ENCODE measurements at regions not wholly inside any gene's neighbourhood (a gene's known extent, or its start where the extent isn't known, plus 50 kb on each side); places are given as distances from the start of the nearest gene placed in this dataset.

GRCh38 chr5:38115318-38115827, 143.0 kb upstream of the EGFLAM start:
- Histone ChIP-seq H3K4me3 (ENCODE audit: low read depth in 1 of 2, low read length in 2 of 2) (no peak overlapping the region), H3K27me3 (ENCODE audit: control insufficient read depth in 1 of 2, insufficient read depth in 2 of 2, low read length in 2 of 2) (no peaks in the 10 kb centered on the region), H3K27ac (ENCODE audit: low read depth, low read length) (no peak overlapping the region), H3K9ac (ENCODE audit: low read length) (no peak overlapping the region), H3K9me3 (ENCODE audit: low read length) (no peaks in the 10 kb centered on the region), H3K4me1 (ENCODE audit: insufficient read depth, low read length) (no peaks in the 10 kb centered on the region), H3K36me3 (ENCODE audit: insufficient read depth, low read length) (no peaks in the 10 kb centered on the region)

- Histone ChIP-seq H3K27ac (ENCODE audit: low read depth, low read length) (no peak overlapping the region), H3K27me3 (ENCODE audit: control insufficient read depth in 1 of 2, insufficient read depth in 2 of 2, low read length in 2 of 2) (no peaks in the 10 kb centered on the region), H3K36me3 (ENCODE audit: insufficient read depth, low read length) (no peaks in the 10 kb centered on the region), H3K9me3 (ENCODE audit: low read length) (no peaks in the 10 kb centered on the region), H3K4me3 (ENCODE audit: low read depth in 1 of 2, low read length in 2 of 2) (no peak overlapping the region), H3K4me1 (ENCODE audit: insufficient read depth, low read length) (no peaks in the 10 kb centered on the region), H3K9ac (ENCODE audit: low read length) (no peak overlapping the region)
Observed at GRCh38 chr5:38113880-38114279, 144.5 kb upstream of the EGFLAM start.

- Histone ChIP-seq H3K9me3 (ENCODE audit: low read length) (no peaks in the 10 kb centered on the region), H3K4me3 (ENCODE audit: low read depth in 1 of 2, low read length in 2 of 2) (no peak overlapping the region), H3K27ac (ENCODE audit: low read depth, low read length) (no peak overlapping the region), H3K27me3 (ENCODE audit: control insufficient read depth in 1 of 2, insufficient read depth in 2 of 2, low read length in 2 of 2) (no peaks in the 10 kb centered on the region), H3K36me3 (ENCODE audit: insufficient read depth, low read length) (no peaks in the 10 kb centered on the region), H3K9ac (ENCODE audit: low read length) (no peak overlapping the region), H3K4me1 (ENCODE audit: insufficient read depth, low read length) (no peaks in the 10 kb centered on the region)
Observed at GRCh38 chr5:38113456-38113855, 144.9 kb upstream of the EGFLAM start.

GRCh38 chr5:38112938-38113337, 145.4 kb upstream of the EGFLAM start:
- H3K27me3 ChIP-seq (ENCODE audit: control insufficient read depth in 1 of 2, insufficient read depth in 2 of 2, low read length in 2 of 2): no peaks in the 10 kb centered on the region
- H3K36me3 ChIP-seq (ENCODE audit: insufficient read depth, low read length): no peaks in the 10 kb centered on the region
- H3K9me3 ChIP-seq (ENCODE audit: low read length): no peaks in the 10 kb centered on the region
- no peak overlapping the region for H3K4me3 ChIP-seq (ENCODE audit: low read depth in 1 of 2, low read length in 2 of 2)
- no peak overlapping the region for H3K27ac ChIP-seq (ENCODE audit: low read depth, low read length)
- H3K9ac ChIP-seq (ENCODE audit: low read length): no peak overlapping the region
- no peaks in the 10 kb centered on the region for H3K4me1 ChIP-seq (ENCODE audit: insufficient read depth, low read length)

- Histone ChIP-seq H3K27ac (ENCODE audit: low read depth, low read length) (no peak overlapping the region), H3K36me3 (ENCODE audit: insufficient read depth, low read length) (no peaks in the 10 kb centered on the region), H3K9me3 (ENCODE audit: low read length) (no peaks in the 10 kb centered on the region), H3K9ac (ENCODE audit: low read length) (no peak overlapping the region), H3K4me3 (ENCODE audit: low read depth in 1 of 2, low read length in 2 of 2) (no peak overlapping the region), H3K27me3 (ENCODE audit: control insufficient read depth in 1 of 2, insufficient read depth in 2 of 2, low read length in 2 of 2) (no peaks in the 10 kb centered on the region), H3K4me1 (ENCODE audit: insufficient read depth, low read length) (no peaks in the 10 kb centered on the region)
Observed at GRCh38 chr5:38110130-38110529, 148.2 kb upstream of the EGFLAM start.

- Histone ChIP-seq H3K36me3 (ENCODE audit: insufficient read depth, low read length) (no peaks in the 10 kb centered on the region), H3K9me3 (ENCODE audit: low read length) (no peaks in the 10 kb centered on the region), H3K27me3 (ENCODE audit: control insufficient read depth in 1 of 2, insufficient read depth in 2 of 2, low read length in 2 of 2) (no peaks in the 10 kb centered on the region), H3K27ac (ENCODE audit: low read depth, low read length) (no peak overlapping the region), H3K4me3 (ENCODE audit: low read depth in 1 of 2, low read length in 2 of 2) (no peak overlapping the region), H3K9ac (ENCODE audit: low read length) (no peak overlapping the region), H3K4me1 (ENCODE audit: insufficient read depth, low read length) (no peaks in the 10 kb centered on the region)
Observed at GRCh38 chr5:38107096-38107495, 151.3 kb upstream of the EGFLAM start.

- Histone ChIP-seq H3K36me3 (ENCODE audit: insufficient read depth, low read length) (no peaks in the 10 kb centered on the region), H3K27me3 (ENCODE audit: control insufficient read depth in 1 of 2, insufficient read depth in 2 of 2, low read length in 2 of 2) (no peaks in the 10 kb centered on the region), H3K9me3 (ENCODE audit: low read length) (no peaks in the 10 kb centered on the region), H3K27ac (ENCODE audit: low read depth, low read length) (no peak overlapping the region), H3K4me1 (ENCODE audit: insufficient read depth, low read length) (no peaks in the 10 kb centered on the region), H3K4me3 (ENCODE audit: low read depth in 1 of 2, low read length in 2 of 2) (no peak overlapping the region), H3K9ac (ENCODE audit: low read length) (no peak overlapping the region)
Observed at GRCh38 chr5:38105801-38106200, 152.6 kb upstream of the EGFLAM start.

- Histone ChIP-seq H3K9ac (ENCODE audit: low read length) (no peak overlapping the region), H3K9me3 (ENCODE audit: low read length) (no peaks in the 10 kb centered on the region), H3K36me3 (ENCODE audit: insufficient read depth, low read length) (no peaks in the 10 kb centered on the region), H3K4me1 (ENCODE audit: insufficient read depth, low read length) (no peaks in the 10 kb centered on the region), H3K27ac (ENCODE audit: low read depth, low read length) (no peak overlapping the region), H3K4me3 (ENCODE audit: low read depth in 1 of 2, low read length in 2 of 2) (no peak overlapping the region), H3K27me3 (ENCODE audit: control insufficient read depth in 1 of 2, insufficient read depth in 2 of 2, low read length in 2 of 2) (no peaks in the 10 kb centered on the region)
Observed at GRCh38 chr5:38105231-38105570, 153.2 kb upstream of the EGFLAM start.

- Histone ChIP-seq H3K27me3 (ENCODE audit: control insufficient read depth in 1 of 2, insufficient read depth in 2 of 2, low read length in 2 of 2) (no peaks in the 10 kb centered on the region), H3K4me3 (ENCODE audit: low read depth in 1 of 2, low read length in 2 of 2) (no peak overlapping the region), H3K27ac (ENCODE audit: low read depth, low read length) (no peak overlapping the region), H3K9ac (ENCODE audit: low read length) (no peak overlapping the region), H3K36me3 (ENCODE audit: insufficient read depth, low read length) (no peaks in the 10 kb centered on the region), H3K9me3 (ENCODE audit: low read length) (no peaks in the 10 kb centered on the region), H3K4me1 (ENCODE audit: insufficient read depth, low read length) (no peaks in the 10 kb centered on the region)
Observed at GRCh38 chr5:38104497-38105230, 153.7 kb upstream of the EGFLAM start.

- Histone ChIP-seq H3K9ac (ENCODE audit: low read length) (no peak overlapping the region), H3K36me3 (ENCODE audit: insufficient read depth, low read length) (no peaks in the 10 kb centered on the region), H3K27ac (ENCODE audit: low read depth, low read length) (no peak overlapping the region), H3K4me1 (ENCODE audit: insufficient read depth, low read length) (no peaks in the 10 kb centered on the region), H3K4me3 (ENCODE audit: low read depth in 1 of 2, low read length in 2 of 2) (no peak overlapping the region), H3K9me3 (ENCODE audit: low read length) (no peaks in the 10 kb centered on the region), H3K27me3 (ENCODE audit: control insufficient read depth in 1 of 2, insufficient read depth in 2 of 2, low read length in 2 of 2) (no peaks in the 10 kb centered on the region)
Observed at GRCh38 chr5:38101897-38102296, 156.5 kb upstream of the EGFLAM start.

- Histone ChIP-seq H3K27me3 (ENCODE audit: control insufficient read depth in 1 of 2, insufficient read depth in 2 of 2, low read length in 2 of 2) (no peaks in the 10 kb centered on the region), H3K27ac (ENCODE audit: low read depth, low read length) (no peak overlapping the region), H3K4me3 (ENCODE audit: low read depth in 1 of 2, low read length in 2 of 2) (no peak overlapping the region), H3K36me3 (ENCODE audit: insufficient read depth, low read length) (no peaks in the 10 kb centered on the region), H3K4me1 (ENCODE audit: insufficient read depth, low read length) (peaks cover 3% of the 10 kb centered on the region), H3K9ac (ENCODE audit: low read length) (no peak overlapping the region), H3K9me3 (ENCODE audit: low read length) (no peaks in the 10 kb centered on the region)
Observed at GRCh38 chr5:38099205-38100168, 158.9 kb upstream of the EGFLAM start.

Data from muscle layer of colon (tissue), 2 donors.